Midbrain (tissue), 1 donor: ENCODE measurements at regions not wholly inside any gene's neighbourhood (a gene's known extent, or its start where the extent isn't known, plus 50 kb on each side); places are given as distances from the start of the nearest gene placed in this dataset.
"Not testable (repeated sequence)": the region's sequence is repeated elsewhere in the genome, so short reads cannot be mapped to it uniquely, and the experiment has no call there.

Experiments
- DNase-seq: peaks from one replicate; lab custom pipeline; 2025; lab: John Stamatoyannopoulos, UW

GRCh38 chr6:48505621-48506020 is 394.6 kb upstream of the PTCHD4 start:
- DNase-seq, result no peak

GRCh38 chr6:48493432-48493831 is 382.4 kb upstream of the PTCHD4 start:
- not testable (repeated sequence) for DNase-seq

GRCh38 chr6:48490658-48491057 is 379.7 kb upstream of the PTCHD4 start:
- no peak for DNase-seq

- no peak for DNase-seq
These were observed 375.9 kb upstream of the PTCHD4 start for GRCh38 chr6:48486876-48487275.

- DNase-seq, result no peak
These were observed 375.4 kb upstream of the PTCHD4 start for GRCh38 chr6:48486373-48486772.

GRCh38 chr6:48476257-48476656 is 365.3 kb upstream of the PTCHD4 start:
- no peak for DNase-seq

GRCh38 chr6:48475275-48475674 is 364.3 kb upstream of the PTCHD4 start:
- DNase-seq, result no peak

GRCh38 chr6:48474830-48475229 is 363.8 kb upstream of the PTCHD4 start:
- no peak for DNase-seq

GRCh38 chr6:48474136-48474535 is 363.1 kb upstream of the PTCHD4 start:
- no peak for DNase-seq

- no peak for DNase-seq
These were observed 361.5 kb upstream of the PTCHD4 start for GRCh38 chr6:48472535-48472934.

GRCh38 chr6:48472091-48472490 is 361.1 kb upstream of the PTCHD4 start:
- DNase-seq, result no peak

GRCh38 chr6:48471326-48471725 is 360.3 kb upstream of the PTCHD4 start:
- no peak for DNase-seq

GRCh38 chr6:48449002-48449401 is 338.0 kb upstream of the PTCHD4 start:
- DNase-seq, result no peak

- DNase-seq, result no peak
These were observed 336.3 kb upstream of the PTCHD4 start for GRCh38 chr6:48447251-48447650.

- DNase-seq, result no peak
These were observed 318.6 kb upstream of the PTCHD4 start for GRCh38 chr6:48429610-48430009.

GRCh38 chr6:48429021-48429420 is 318.0 kb upstream of the PTCHD4 start:
- no peak for DNase-seq

GRCh38 chr6:48426636-48427035 is 315.6 kb upstream of the PTCHD4 start:
- DNase-seq, result no peak

- DNase-seq, result no peak
These were observed 312.8 kb upstream of the PTCHD4 start for GRCh38 chr6:48423640-48424365.

- DNase-seq, result no peak
These were observed 309.0 kb upstream of the PTCHD4 start for GRCh38 chr6:48419992-48420391.

GRCh38 chr6:48417927-48418326 is 306.9 kb upstream of the PTCHD4 start:
- no peak for DNase-seq

GRCh38 chr6:48412656-48413055 is 301.7 kb upstream of the PTCHD4 start:
- no peak for DNase-seq

- DNase-seq, result no peak
These were observed 293.9 kb upstream of the PTCHD4 start for GRCh38 chr6:48404927-48405326.

GRCh38 chr6:48403587-48403986 is 292.6 kb upstream of the PTCHD4 start:
- no peak for DNase-seq

- DNase-seq, result no peak
These were observed 290.0 kb upstream of the PTCHD4 start for GRCh38 chr6:48401016-48401415.
